NB4 (cell line): ENCODE measurements at regions not wholly inside any gene's neighbourhood (a gene's known extent, or its start where the extent isn't known, plus 50 kb on each side); places are given as distances from the start of the nearest gene placed in this dataset.

ENCODE experiments used
- DNase-seq: peaks from one replicate; pipeline ENCODE4 v3.0.0; 2010; ENCODE audit warnings: low read depth
- H3K4me3 ChIP-seq: one replicate; pipeline ENCODE4 v1.5.1; 2011; ENCODE audit warnings: mild to moderate bottlenecking, low read depth, low read length, moderate library complexity
- CTCF ChIP-seq: IDR thresholded peaks from one replicate; pipeline ENCODE4 v1.5.1; 2012; ENCODE audit warnings: low read depth, low read length
- MAX ChIP-seq: IDR thresholded peaks from 2 replicates; pipeline ENCODE4 v1.6.1; 2011; ENCODE audit warnings: low read depth, low read length
- MYC ChIP-seq: IDR thresholded peaks from 2 replicates; pipeline ENCODE4 v1.6.1; 2011; ENCODE audit warnings: low read depth, low read length
- POLR2A ChIP-seq: IDR thresholded peaks from 2 replicates; pipeline ENCODE4 v1.6.1; 2011; ENCODE audit warnings: mild to moderate bottlenecking; ENCODE audit not compliant: insufficient read length; ENCODE audit errors: extremely low read depth

GRCh38 chr2:14459786-14460325, 172.7 kb upstream of the LRATD1 start:
- TF ChIP-seq CTCF (no peak), MYC (no peak), POLR2A (no peak), MAX (no peak)
- no peak for DNase-seq
- H3K4me3 ChIP-seq, result no peak overlapping the region

- no peak for DNase-seq
- no peak overlapping the region for H3K4me3 ChIP-seq
- TF ChIP-seq MAX, result no peak
- no peak for TF ChIP-seq CTCF
- TF ChIP-seq MYC, result no peak
- no peak for TF ChIP-seq POLR2A
Observed at GRCh38 chr2:14475994-14476393, 156.5 kb upstream of the LRATD1 start.

GRCh38 chr2:14479486-14479885, 153.0 kb upstream of the LRATD1 start:
- no peak for DNase-seq
- no peak for TF ChIP-seq MAX
- TF ChIP-seq POLR2A, result no peak
- no peak for TF ChIP-seq CTCF
- no peak for TF ChIP-seq MYC
- no peak overlapping the region for H3K4me3 ChIP-seq

- no peak overlapping the region for H3K4me3 ChIP-seq
- TF ChIP-seq MYC (no peak), POLR2A (no peak), MAX (no peak), CTCF (no peak)
- DNase-seq, result no peak
Observed at GRCh38 chr2:14480120-14480519, 152.4 kb upstream of the LRATD1 start.

GRCh38 chr2:14480906-14481305, 151.6 kb upstream of the LRATD1 start:
- H3K4me3 ChIP-seq, result no peak overlapping the region
- TF ChIP-seq CTCF, result no peak
- no peak for TF ChIP-seq POLR2A
- no peak for TF ChIP-seq MAX
- DNase-seq, result no peak

GRCh38 chr2:14492920-14493503, 139.5 kb upstream of the LRATD1 start:
- no peak for TF ChIP-seq POLR2A
- no peak overlapping the region for H3K4me3 ChIP-seq
- no peak for DNase-seq
